GM19238 (cell line): ENCODE measurements at regions not wholly inside any gene's neighbourhood (a gene's known extent, or its start where the extent isn't known, plus 50 kb on each side); places are given as distances from the start of the nearest gene placed in this dataset.
"Not testable (repeated sequence)": the region's sequence is repeated elsewhere in the genome, so short reads cannot be mapped to it uniquely, and the experiment has no call there.

Experiments used
- DNase-seq: peaks from one replicate; pipeline ENCODE4 v3.0.0; 2011; ENCODE audit warnings: low spot score; ENCODE audit not compliant: insufficient read length

DNA sequence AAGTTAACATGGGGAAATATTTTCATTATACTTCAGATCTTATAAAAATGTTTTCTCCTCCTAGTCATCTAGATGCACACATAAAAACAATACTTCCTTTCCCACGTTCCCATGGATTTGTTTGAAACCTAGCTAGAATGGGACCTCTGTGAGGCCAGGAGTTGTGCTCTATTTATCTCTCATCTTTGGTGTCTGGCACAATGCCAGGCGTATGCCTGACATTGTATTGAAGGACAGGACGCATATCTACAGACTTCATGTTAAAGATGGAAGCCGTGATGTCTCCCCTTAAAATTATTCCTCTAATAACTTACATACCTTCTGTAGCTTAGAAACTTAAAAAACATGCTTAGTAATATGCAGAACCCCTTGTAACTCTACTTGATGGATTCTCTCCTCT, 394.5 kb upstream of the FAT1 start:
- no peak for DNase-seq

DNA sequence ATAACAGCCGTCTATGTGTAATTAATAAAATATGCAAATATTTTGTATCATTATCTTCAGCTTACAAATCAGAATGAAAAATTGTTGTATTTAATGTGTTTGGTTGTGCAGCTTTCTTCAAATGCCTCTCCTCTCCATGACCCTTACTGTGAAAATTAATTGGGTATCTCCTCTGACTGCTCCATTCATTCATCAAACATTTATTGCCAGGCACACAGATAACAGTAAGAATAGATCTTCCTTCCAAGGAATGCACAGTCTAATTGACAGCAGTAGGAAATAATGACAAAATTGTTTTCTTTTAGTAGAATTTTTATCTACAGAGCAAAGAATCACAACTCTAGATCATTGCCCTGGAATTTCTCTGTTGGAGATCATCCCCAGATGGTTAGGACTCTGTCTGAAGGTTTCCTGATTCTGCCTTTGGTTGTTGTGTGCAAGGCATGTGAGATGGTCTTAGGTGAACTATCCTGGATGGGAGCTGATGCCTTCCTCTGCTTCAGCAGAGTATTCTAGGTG, 395.0 kb upstream of the FAT1 start:
- no peak for DNase-seq

DNA sequence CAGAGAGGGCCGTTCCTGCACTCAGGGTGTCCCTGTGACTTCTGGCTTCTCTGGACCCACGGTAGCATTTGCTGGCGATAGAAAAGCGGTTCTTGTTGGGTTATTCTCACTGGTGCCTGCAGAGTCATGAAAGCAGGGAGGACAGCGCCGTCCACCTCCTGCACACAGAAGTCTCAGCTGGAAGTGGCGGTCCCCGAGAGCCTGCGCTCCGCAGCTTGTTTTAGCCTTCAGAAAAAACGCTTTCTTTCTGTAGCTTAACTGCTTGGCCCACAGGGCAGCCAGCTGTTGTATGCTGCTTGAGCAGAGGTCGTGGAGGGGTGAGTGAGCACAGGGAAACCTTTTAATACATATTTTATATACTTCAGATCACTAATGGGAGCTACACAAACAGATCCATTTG, 400.7 kb upstream of the FAT1 start:
- no peak for DNase-seq

DNA sequence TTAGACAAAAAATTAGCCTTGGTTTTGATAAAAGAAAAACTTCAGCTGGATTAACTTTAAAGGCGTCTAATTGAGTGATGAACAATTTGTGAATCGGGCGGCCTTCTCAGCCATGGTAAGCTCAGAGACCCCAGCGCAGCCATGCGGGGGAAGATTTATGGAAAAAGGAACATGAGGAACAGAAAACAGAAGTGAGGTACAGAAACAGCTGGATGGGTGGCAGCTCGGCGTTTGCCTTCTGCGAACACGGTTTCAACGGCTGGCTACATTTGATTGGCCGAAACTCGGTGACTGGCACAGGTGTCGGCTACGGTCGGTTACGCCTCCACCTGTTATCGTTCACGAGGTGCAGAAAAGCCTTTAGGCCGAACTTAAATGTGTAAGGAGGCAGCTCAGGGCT, 401.4 kb upstream of the FAT1 start:
- DNase-seq, result no peak

DNA sequence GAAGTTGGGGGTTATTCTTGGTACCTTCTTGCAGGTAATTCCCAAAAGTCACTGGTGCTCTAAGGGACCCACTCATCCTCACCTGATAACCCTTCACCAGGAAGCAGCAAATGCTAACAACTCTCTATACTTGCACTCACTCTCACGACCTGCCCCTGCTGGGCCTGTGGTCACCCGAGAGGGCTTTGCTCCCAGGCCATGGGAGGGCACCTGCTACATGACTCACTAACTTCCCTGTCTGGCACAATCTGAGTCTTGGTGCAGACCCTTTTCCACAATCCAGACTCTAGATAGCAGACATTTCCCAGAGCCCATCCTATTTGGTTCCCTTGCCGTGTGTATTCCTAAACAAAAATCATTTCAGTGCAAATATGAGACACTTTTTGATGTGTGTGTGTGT, 403.8 kb upstream of the FAT1 start:
- DNase-seq, result no peak

DNA sequence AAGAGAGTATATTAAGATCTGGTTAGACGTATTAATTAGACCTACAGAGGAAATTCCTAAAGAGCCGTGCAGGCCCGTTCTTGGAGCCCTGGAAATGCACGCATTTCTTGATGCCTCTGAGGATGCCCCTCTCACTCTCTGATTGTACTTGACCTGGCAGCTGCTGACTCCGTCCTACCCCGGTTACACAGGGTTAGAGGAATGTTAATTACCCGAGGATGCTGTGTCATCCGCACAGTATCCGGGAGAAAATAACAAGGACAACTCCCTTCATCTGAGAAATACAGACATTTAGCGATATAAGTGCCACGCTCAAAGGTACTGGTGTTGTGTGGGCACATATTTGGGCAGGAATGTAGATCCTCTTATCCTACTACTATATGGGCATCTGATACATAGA, 404.6 kb upstream of the FAT1 start:
- no peak for DNase-seq

DNA sequence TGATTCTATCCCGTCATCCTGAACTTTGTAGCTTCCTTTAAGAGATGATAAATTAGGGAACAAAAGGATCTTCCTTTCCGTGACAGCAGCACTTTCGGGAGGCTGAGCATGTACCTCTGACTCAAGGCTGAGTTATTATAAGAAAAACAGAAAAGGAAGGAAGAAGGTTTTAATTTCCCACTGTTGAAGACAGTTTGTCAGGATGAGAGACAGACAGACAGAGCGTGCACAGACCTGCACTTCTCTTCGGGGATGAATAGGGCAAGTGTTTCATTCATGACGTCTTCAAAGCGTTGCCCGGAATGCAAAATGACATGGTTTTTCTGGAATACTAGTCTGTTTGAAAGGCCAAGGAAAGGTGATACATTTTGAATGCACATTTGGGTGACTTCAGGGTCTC, 405.3 kb upstream of the FAT1 start:
- DNase-seq, result no peak

DNA sequence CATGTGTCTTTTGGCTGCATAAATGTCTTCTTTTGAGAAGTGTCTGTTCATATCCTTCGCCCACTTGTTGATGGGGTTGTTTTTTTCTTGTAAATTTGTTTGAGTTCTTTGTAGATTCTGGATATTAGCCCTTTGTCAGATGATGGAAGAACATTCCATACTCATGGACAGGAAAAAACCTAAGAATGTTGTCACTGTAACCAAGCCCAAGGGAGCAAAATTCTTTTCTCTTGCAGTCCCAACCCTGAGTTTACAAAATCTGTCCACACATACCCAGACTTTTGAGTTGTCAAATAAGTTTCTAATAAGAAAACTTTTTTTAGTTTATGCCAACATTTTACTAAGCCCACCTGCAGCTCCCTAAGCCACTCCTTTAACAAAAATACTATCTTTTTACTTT, 408.2 kb upstream of the FAT1 start:
- DNase-seq, result not testable (repeated sequence)

DNA sequence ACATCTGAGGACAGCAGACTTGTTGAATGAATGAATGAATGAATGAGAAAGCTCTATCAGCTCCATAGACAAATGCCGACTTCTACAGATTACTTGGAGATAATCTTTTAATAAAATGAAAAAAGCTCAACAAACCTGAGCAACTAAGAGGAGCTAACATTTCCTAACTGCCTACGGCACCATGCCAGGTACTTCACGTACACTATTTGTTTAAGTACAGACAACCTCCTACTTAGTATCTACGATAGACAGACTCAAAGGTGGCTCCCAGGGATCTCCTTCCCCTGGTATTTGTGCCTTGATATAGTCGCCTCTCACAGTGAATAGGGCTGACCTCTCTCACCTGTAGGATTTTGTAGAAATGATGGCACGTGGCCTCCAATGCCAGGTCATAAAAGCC, 412.2 kb upstream of the FAT1 start:
- DNase-seq, result no peak

DNA sequence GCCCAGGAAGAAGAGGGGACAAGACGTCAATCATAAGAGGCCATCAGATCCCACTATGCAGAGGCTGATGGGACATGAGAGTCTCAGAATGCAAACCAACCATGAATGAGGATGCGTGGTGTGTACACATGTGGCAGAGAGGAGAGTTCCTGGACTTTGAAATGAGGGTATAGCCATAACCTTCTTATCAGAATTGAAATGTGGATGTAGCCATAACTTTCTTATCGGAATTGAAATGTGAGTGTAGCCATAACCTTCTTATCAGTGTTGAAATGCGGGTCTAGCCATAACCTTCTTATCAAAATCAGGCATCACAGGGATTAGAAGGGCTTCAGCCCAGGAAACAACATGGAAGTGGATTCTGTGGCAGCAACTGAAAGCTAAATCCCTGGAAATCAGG, 415.5 kb upstream of the FAT1 start:
- no peak for DNase-seq

DNA sequence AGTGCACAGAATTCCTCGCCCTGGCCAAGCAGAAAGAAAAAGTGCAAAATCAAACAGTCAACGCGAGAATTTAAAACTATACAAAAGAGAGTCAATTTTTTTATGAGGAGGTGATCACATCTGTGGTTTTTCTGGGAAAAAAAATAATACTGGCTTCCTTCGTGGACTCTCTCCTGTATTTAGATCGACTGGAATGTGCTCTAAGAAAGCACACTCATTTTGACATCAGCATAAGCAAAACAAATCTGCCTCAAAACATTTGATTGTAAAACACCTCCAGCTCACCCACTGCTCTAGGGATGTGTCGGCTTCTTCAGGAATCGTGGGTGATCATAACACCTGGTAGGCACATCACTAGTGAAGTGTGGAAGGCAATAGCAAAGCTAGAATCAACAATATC, 417.4 kb upstream of the FAT1 start:
- DNase-seq, result no peak

DNA sequence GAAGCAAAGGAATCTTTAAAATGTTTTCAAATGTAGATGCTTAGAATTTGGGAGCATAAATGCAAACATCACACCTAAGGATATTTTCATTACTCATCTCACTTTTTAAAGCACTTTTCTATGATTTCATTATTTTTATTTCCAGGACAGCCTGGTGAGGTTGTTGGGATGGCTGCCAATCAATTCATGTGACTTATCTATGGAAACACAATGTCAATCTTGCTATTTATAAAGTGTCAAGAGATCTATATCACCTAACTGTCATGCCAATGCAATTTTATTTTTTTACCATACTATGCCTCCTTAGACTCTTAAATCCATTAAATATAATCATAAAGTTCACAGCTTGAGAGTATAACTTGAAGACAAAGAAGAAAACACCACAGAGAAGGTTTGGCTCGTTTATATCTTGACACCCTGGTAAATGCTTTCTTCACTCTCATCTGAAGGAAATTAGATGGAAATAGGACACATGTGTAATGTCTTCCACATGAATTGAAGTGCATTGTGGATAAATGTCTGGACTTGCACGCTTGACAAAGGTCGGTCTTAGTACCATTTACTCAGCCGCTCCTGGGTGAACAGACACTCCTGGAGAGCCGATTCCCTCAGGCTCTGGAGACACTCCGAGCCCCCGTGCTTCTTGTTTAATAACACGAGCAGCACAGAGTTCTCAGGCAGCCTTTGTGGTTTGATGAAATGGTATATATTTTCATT, 425.7 kb upstream of the FAT1 start:
- DNase-seq, result no peak

DNA sequence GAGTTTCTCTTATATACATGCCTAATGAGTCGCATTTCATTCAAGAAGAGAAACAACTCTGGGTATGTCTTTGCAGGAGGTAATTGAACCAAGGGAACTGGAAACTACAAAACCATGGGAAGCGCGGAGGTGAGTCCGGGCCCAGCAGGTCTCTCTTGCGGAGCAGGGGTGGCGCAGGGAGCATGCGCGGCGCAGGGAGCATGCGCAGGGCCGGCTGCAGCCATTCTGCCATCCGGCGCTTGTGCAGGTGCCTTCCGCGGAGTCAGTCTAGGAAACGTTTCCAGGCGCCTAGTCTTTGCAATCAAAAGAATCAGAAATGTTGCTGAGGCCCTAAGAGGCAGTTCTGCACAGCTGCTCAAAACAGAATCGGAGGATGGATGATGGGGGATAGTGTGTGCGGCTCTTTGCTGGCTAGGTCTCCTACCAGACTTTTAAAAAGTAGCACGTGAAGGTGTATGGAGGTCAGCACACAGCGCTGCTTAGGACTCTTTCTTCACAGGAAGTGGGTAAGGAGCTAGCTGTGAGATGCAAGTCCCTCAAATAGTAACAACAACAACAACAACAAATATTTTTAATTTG, 433.8 kb upstream of the FAT1 start:
- DNase-seq, result no peak

DNA sequence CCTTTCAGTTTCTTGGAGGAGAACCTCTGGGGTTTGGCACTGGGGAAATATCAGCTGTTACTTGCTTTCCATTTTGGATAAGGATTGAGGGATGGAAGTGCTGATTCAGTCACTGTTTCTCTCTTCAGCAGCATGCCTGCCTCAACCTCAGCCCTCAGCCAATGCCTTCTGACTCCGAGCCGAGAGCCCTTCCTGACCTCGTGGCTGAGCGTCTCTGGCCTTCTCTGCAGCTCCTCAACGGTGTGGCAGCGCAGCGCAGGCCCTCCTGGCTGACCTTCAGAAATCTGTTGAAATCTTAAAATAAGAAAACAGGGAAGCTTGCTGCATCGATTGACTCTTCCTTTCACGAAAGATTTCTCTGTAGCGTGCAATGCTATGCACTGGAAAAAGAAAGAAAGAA, 434.3 kb upstream of the FAT1 start:
- no peak for DNase-seq

DNA sequence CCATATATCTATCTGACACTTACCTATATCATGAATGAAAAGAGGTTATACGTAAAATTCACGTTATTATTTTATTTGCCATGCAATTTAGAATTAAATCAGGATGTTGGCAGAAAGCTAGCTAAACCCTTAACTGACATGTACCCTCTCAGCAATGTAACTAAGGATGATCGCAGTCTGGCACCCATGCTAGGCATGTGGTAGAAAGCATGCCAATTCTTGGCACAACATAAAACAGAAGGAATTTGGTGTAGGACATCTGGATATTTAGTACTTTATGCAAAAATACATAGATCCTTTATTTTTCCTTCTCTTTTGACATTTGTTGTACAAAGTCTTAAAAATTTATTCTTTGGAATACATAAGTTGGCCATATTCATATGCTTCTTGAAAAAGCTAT, 436.8 kb upstream of the FAT1 start:
- no peak for DNase-seq

DNA sequence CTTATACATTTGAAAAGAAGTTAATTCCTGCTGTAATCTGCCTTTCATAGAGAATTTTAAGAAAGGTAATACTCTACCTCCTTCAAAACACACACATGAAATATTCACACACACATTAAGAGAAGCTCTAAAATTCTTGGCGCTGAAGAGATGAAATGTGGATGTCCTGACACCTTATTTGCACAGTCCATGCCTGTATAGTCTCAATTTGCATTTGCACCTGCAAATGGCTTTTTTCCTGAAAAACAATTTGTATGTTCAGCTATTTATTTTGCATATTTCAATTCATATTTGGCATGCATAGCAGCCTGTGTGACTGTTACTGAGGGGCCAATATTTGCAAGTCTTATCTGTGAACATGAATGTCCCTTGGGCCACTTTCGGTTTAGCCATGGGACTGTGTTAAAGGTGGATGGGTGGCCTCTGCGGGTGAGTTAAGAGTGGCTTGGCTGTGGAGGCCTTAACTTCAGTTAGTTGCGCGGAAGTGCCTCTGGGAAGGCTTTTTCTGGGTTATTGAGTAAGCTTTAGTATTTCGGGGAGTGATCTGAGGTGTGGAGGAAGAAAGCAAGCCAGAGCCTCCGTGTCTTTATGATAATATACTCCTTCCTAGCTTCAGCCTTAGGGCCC, 443.3 kb upstream of the FAT1 start:
- no peak for DNase-seq

DNA sequence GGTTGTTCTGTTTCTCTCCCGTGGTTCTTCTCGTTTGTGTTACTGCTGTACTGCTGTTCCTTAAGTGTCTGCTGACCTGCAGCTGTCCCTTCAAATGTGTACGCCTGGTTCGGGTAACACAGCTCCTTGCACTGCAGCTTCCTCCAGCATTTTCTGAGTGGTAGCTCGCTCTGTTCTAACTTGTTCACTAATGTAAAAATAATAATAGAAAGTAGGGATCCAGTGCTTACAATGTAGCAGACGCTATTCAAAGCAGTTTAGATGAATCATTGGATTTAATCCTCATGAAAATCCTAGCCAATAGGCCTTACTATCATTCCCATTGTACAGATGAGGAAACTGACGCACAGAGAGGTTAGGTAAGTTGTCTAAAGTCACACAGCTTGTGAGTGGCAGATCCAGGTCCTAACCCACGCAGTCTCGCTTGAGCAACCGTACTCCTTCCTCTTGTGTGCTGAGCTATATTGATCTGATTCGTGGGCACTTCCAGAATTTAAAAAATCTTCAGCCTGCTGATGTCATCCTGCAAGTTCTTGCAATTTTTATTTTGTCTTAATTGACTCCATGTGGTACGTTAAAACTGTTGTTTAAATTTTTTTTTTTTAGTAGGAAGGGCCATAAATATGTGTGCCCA, 448.2 kb upstream of the FAT1 start:
- no peak for DNase-seq

DNA sequence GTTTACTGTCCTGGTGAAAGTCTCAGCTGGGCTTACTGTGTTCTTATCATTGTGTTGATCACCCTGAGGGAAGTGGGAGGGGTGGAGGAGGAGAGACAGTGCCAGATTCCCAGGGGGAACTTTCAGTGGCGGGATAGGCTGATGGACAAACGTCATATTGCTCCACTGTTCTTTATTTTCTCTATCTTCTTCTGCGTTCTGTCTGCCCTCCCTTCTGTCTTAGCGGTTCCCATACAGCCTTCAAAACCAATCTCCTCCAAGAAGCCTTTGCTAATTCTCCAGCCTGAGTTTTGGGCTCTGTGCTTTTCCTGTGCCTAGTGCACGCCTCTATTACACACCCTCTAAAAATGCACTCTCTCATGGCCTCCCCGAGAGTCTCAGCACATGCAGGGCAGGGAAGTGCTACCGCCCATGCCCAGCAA, 448.7 kb upstream of the FAT1 start:
- no peak for DNase-seq

DNA sequence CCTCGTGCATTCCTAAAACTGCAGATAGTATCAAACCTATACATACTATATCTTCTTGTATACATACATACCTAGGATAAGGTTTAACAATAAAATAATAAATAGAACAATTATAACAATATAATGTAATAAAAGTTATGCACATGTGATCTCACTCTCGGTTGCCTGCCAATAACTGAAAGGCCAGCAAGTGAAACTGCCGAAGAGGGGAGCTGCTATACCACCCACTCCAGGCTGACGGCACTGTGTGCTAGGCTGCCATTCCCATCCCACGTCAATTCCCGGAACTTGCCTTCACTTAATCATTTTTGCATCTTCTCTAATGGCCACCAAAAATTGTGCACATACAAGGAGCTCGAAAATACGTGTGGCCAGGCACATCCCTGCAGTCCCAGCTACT, 451.1 kb upstream of the FAT1 start:
- DNase-seq, result no peak

DNA sequence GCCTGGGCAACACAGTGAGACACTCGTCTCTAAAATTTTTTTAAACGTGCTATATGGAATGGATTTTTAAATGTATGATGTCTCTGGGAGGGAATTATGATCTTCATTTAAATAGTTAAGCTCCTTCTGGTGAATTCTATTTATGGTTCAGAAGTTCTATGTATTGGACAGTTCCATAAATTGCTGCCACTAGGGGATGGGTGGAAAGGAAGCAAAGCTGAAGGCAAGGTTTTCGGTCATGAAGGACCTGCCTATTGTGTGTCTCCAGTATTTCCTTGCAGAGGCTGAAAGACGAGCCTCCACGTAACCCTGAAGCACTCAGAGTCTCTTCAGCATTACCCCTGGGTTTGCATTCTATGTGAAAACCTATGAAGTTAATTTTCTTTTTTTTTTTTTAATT, 451.5 kb upstream of the FAT1 start:
- no peak for DNase-seq

DNA sequence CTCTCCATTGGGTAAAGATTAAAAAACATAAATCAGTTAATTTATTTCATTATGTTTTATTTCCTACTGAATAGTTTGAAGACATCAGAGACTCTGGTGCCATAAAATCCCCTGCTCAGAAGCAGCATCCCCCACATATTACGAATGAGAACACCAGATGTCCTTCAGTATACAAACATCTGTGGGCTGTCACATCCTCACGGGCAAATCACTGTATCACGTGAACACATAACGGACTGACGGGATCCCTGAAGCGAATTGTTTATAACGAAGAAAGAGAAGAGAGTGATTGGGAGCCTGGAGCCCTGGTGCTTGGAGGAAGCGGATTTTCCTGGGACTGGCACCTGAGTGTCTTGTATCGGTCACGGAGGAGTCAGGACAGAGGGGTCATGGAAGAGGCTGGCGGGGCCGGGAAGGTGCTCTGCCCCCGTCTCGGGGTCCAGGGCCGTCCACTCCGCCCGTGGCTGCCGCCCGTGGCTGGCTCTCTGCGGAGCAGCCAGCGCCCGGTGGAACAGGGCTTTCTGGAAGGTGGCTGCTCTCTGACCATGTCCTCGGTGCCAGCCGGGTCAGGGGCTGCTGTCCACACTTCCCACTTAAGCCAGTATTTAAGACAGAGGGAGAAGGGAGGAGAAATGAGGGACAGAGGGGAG, 452.7 kb upstream of the FAT1 start:
- DNase-seq, result no peak

DNA sequence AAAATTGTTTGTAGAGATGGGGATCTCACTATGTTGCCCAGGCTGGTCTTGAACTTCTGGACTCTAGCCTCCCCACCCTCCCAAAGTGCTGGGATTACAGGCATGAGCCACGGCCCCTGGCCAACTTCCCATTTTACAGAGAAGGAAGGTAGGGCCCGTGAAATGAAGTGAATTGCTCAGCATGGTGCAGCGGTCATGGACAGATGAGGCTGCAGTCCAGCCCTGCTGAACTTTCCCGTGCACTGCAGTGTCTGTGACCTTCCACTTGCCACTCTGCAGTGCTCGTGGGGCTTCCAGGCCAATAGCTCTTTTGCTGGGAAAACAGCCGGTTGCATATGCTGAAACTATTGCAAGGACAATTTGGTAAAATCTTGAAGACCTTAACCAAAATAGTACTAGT, 454.4 kb upstream of the FAT1 start:
- no peak for DNase-seq
